GM13976 (cell line): ENCODE measurements at regions not wholly inside any gene's neighbourhood (a gene's known extent, or its start where the extent isn't known, plus 50 kb on each side); places are given as distances from the start of the nearest gene placed in this dataset.
"Not testable (repeated sequence)": the region's sequence is repeated elsewhere in the genome, so short reads cannot be mapped to it uniquely, and the experiment has no call there.

ENCODE experiments used
- DNase-seq: peaks from one replicate; pipeline ENCODE4 v3.0.0; 2012; ENCODE audit warnings: low spot score
- CTCF ChIP-seq: IDR thresholded peaks from 2 replicates; pipeline ENCODE4 v1.5.1; 2012; ENCODE audit warnings: borderline replicate concordance, mild to moderate bottlenecking; ENCODE audit not compliant: insufficient read depth; ENCODE audit errors: extremely low read depth, missing control alignments, control extremely low read depth
- in situ Hi-C: fragments of 300-500 bp; cut with MboI; formaldehyde crosslinking; loops from one replicate; pipeline ENCODE4 v1.12.0; 2022; ENCODE audit warnings: low sequenced_read_pairs, mixed read lengths, inconsistent platforms; ENCODE audit not compliant: unreplicated experiment

GRCh38 chr9:6106711-6107339 is 91.4 kb upstream of the RANBP6 start:
- peak; percentile 45 for DNase-seq
- peak; percentile 18 for TF ChIP-seq CTCF

GRCh38 chr9:6105738-6106137 is 90.3 kb upstream of the RANBP6 start:
- DNase-seq, result no peak
- in situ Hi-C loops, result no loop called here
- TF ChIP-seq CTCF, result no peak

More at GRCh38 chr9:6106711-6107339, 91.4 kb upstream of the RANBP6 start:
- in situ Hi-C loops, result no loop called here

- in situ Hi-C loops, DNase-seq: not testable (repeated sequence)
Observed at GRCh38 chr9:6104406-6104805, 89.0 kb upstream of the RANBP6 start.

- in situ Hi-C loops, DNase-seq: not testable (repeated sequence)
Observed at GRCh38 chr9:6103911-6104310, 88.5 kb upstream of the RANBP6 start.

GRCh38 chr9:6102336-6102987 is 87.0 kb upstream of the RANBP6 start:
- DNase-seq, in situ Hi-C loops: not testable (repeated sequence)

GRCh38 chr9:6101725-6102124 is 86.3 kb upstream of the RANBP6 start:
- in situ Hi-C loops, DNase-seq: not testable (repeated sequence)

- in situ Hi-C loops, DNase-seq: not testable (repeated sequence)
Observed at GRCh38 chr9:6099346-6099745, 83.9 kb upstream of the RANBP6 start.

GRCh38 chr9:6098431-6098830 is 83.0 kb upstream of the RANBP6 start:
- no peak for DNase-seq
- TF ChIP-seq CTCF, result no peak
- in situ Hi-C loops, result no loop called here

- no peak for DNase-seq
- TF ChIP-seq CTCF, result no peak
- in situ Hi-C loops, result no loop called here
Observed at GRCh38 chr9:6096821-6097220, 81.4 kb upstream of the RANBP6 start.
